GM18868 (cell line): ENCODE measurements at regions not wholly inside any gene's neighbourhood (a gene's known extent, or its start where the extent isn't known, plus 50 kb on each side); places are given as distances from the start of the nearest gene placed in this dataset.
A peak's percentile ranks its signal among the peaks of the same experiment; 100 is the strongest.
"Not testable (repeated sequence)": the region's sequence is repeated elsewhere in the genome, so short reads cannot be mapped to it uniquely, and the experiment has no call there.

Experiments
- ATAC-seq: cut with Tn5 transposase; IDR thresholded peaks from one replicate; pipeline ENCODE4 v1.9.1; 2021; ENCODE audit warnings: mild to moderate bottlenecking, moderate library complexity; ENCODE audit not compliant: unreplicated experiment

GRCh38 chr4:64216741-64217140 lies 192.5 kb downstream of the TECRL start:
- no peak for ATAC-seq

- no peak for ATAC-seq
Observed at GRCh38 chr4:64205376-64205775, 203.9 kb downstream of the TECRL start.

GRCh38 chr4:64200001-64200555 lies 209.2 kb downstream of the TECRL start:
- ATAC-seq, result no peak

GRCh38 chr4:64195582-64195981 lies 213.7 kb downstream of the TECRL start:
- ATAC-seq, result no peak

- ATAC-seq, result no peak
Observed at GRCh38 chr4:64192731-64193412, 216.4 kb downstream of the TECRL start.

- ATAC-seq, result no peak
Observed at GRCh38 chr4:64174247-64174882, 234.9 kb downstream of the TECRL start.

- no peak for ATAC-seq
Observed at GRCh38 chr4:64166365-64166764, 242.9 kb downstream of the TECRL start.

GRCh38 chr4:64158648-64159326 lies 250.5 kb downstream of the TECRL start:
- ATAC-seq, result peak; percentile 94

GRCh38 chr4:64157397-64157796 lies 251.9 kb downstream of the TECRL start:
- ATAC-seq, result no peak

GRCh38 chr4:64156253-64156652 lies 253.0 kb downstream of the TECRL start:
- ATAC-seq, result no peak

- ATAC-seq, result no peak
Observed at GRCh38 chr4:64146030-64146429, 263.2 kb downstream of the TECRL start.

- ATAC-seq, result no peak
Observed at GRCh38 chr4:64144994-64145393, 264.3 kb downstream of the TECRL start.

- no peak for ATAC-seq
Observed at GRCh38 chr4:64130907-64131306, 278.3 kb downstream of the TECRL start.

GRCh38 chr4:64125354-64125753 lies 283.9 kb downstream of the TECRL start:
- ATAC-seq, result no peak

GRCh38 chr4:64121803-64122202 lies 287.4 kb downstream of the TECRL start:
- ATAC-seq, result no peak

GRCh38 chr4:64105903-64106302 lies 303.3 kb downstream of the TECRL start:
- ATAC-seq, result no peak

GRCh38 chr4:64095398-64095797 lies 313.9 kb downstream of the TECRL start:
- no peak for ATAC-seq

GRCh38 chr4:64079316-64079715 lies 329.9 kb downstream of the TECRL start:
- ATAC-seq, result no peak

- ATAC-seq, result no peak
Observed at GRCh38 chr4:64068096-64068495, 341.2 kb downstream of the TECRL start.

- no peak for ATAC-seq
Observed at GRCh38 chr4:64062991-64063390, 346.3 kb downstream of the TECRL start.

GRCh38 chr4:64037033-64037432 lies 372.2 kb downstream of the TECRL start:
- not testable (repeated sequence) for ATAC-seq

GRCh38 chr4:64022560-64022959 lies 386.7 kb downstream of the TECRL start:
- ATAC-seq, result no peak
